ENCODE measurements at regions not wholly inside any gene's neighbourhood (a gene's known extent, or its start where the extent isn't known, plus 50 kb on each side); places are given as distances from the start of the nearest gene placed in this dataset.
"Not testable (repeated sequence)": the region's sequence is repeated elsewhere in the genome, so short reads cannot be mapped to it uniquely, and the experiment has no call there.

GRCh38 chr5:176073996-176074571 is 106.0 kb upstream of the THOC3 start:
- H3K36me3 ChIP-seq (ENCODE audit: control insufficient read depth, insufficient read depth, low read length); intact Hi-C loops (cut with micrococcal nuclease); DNase-seq (ENCODE audit: extremely low read depth in 1 of 4, low spot score in 3 of 4); H3K9ac ChIP-seq (ENCODE audit: insufficient read depth in 1 of 2, low read depth in 2 of 2, low read length in 2 of 2); H3K9me3 ChIP-seq (replicated peaks; ENCODE audit: control insufficient read depth, insufficient read depth, low read depth, low read length); H3K4me2 ChIP-seq (ENCODE audit: insufficient read depth, low read length); CTCF ChIA-PET (ENCODE audit: low intra/inter-chr PET ratio); H3K79me2 ChIP-seq (ENCODE audit: control insufficient read depth, insufficient read depth, low read length); POLR2A ChIA-PET; in situ Hi-C loops (cut with MboI); H3K9me1 ChIP-seq (ENCODE audit: control insufficient read depth, insufficient read depth, low read length); H3K4me1 ChIP-seq (replicated peaks in 1 of 2; ENCODE audit: control insufficient read depth in 2 of 2, insufficient read depth in 2 of 2, low read length in 2 of 2); H3K27ac ChIP-seq (ENCODE audit: extremely low read depth, low read depth, low read length); H2AFZ ChIP-seq (ENCODE audit: low read depth, low read length); ATAC-seq; H3K4me3 ChIP-seq; FAIRE-seq; BruUV-seq (replicated peaks); H4K20me1 ChIP-seq (replicated peaks; ENCODE audit: control insufficient read depth, insufficient read depth, low read length); H3K27me3 ChIP-seq (ENCODE audit: control insufficient read depth in 2 of 2, insufficient read depth in 2 of 2, low read length in 2 of 2): not testable (repeated sequence)
- WGBS (ENCODE audit: insufficient coverage, low coverage, missing lambda C conversion rate) = 6% methylated on average over 1 of the region's 9 CpGs

DNA sequence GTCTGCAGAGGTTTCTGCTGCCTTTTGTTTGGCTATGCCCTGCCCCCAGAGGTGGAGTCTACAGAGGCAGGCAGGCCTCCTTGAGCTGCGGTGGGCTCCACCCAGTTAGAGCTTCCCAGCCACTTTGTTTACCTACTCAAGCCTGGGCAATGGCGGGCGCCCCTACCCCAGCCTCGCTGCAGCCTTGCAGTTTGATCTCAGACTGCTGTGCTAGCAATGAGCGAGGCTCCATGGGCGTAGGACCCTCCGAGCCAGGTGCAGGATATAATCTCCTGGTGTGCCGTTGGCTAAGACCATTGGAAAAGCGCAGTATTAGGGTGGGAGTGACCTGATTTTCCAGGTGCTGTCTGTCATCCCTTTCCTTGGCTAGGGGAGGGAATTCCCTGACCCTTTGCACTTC is 115.6 kb upstream of the THOC3 start:
- DNase-seq (ENCODE audit: extremely low read depth in 1 of 4, low spot score in 3 of 4); CTCF ChIA-PET (ENCODE audit: low intra/inter-chr PET ratio); H3K9ac ChIP-seq (ENCODE audit: insufficient read depth in 1 of 2, low read depth in 2 of 2, low read length in 2 of 2); ATAC-seq; H3K27ac ChIP-seq (ENCODE audit: extremely low read depth, low read depth, low read length); in situ Hi-C loops (cut with MboI); intact Hi-C loops (cut with micrococcal nuclease); H4K20me1 ChIP-seq (replicated peaks; ENCODE audit: control insufficient read depth, insufficient read depth, low read length); H3K79me2 ChIP-seq (ENCODE audit: control insufficient read depth, insufficient read depth, low read length); H3K36me3 ChIP-seq (ENCODE audit: control insufficient read depth, insufficient read depth, low read length); H3K27me3 ChIP-seq (ENCODE audit: control insufficient read depth in 2 of 2, insufficient read depth in 2 of 2, low read length in 2 of 2); H3K9me3 ChIP-seq (replicated peaks; ENCODE audit: control insufficient read depth, insufficient read depth, low read depth, low read length); H3K4me1 ChIP-seq (replicated peaks in 1 of 2; ENCODE audit: control insufficient read depth in 2 of 2, insufficient read depth in 2 of 2, low read length in 2 of 2); H3K4me3 ChIP-seq; H3K4me2 ChIP-seq (ENCODE audit: insufficient read depth, low read length); H3K9me1 ChIP-seq (ENCODE audit: control insufficient read depth, insufficient read depth, low read length); POLR2A ChIA-PET; H2AFZ ChIP-seq (ENCODE audit: low read depth, low read length); FAIRE-seq; BruUV-seq (replicated peaks): not testable (repeated sequence)
- 3% methylated on average over 3 of the region's 9 CpGs for WGBS (ENCODE audit: insufficient coverage, low coverage, missing lambda C conversion rate)

DNA sequence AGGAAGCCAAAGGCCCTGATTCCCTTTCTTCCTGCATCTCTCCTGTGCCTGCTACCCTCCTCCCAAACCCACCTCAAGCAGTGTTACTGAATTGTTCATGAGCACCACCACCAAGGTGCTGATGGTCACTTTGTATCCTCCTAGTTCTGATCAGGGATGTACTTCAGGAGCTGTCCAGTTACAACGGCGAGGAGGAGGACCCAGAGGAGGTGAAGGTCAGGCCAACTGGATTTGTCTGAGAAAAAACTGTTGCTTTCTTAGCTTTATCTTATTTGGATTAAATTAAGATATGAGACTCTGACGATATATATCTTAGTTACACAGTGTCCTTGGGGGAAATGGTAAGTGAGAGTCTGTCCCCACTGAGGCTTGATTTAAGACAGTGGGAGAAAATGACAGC is 135.0 kb upstream of the THOC3 start:
- H3K36me3 ChIP-seq (ENCODE audit: control insufficient read depth, insufficient read depth, low read length); H4K20me1 ChIP-seq (replicated peaks; ENCODE audit: control insufficient read depth, insufficient read depth, low read length); H3K4me2 ChIP-seq (ENCODE audit: insufficient read depth, low read length); H3K9me1 ChIP-seq (ENCODE audit: control insufficient read depth, insufficient read depth, low read length); BruUV-seq (replicated peaks); POLR2A ChIA-PET; H3K9ac ChIP-seq (ENCODE audit: insufficient read depth in 1 of 2, low read depth in 2 of 2, low read length in 2 of 2); H3K27ac ChIP-seq (ENCODE audit: extremely low read depth, low read depth, low read length); H3K79me2 ChIP-seq (ENCODE audit: control insufficient read depth, insufficient read depth, low read length); H2AFZ ChIP-seq (ENCODE audit: low read depth, low read length); H3K9me3 ChIP-seq (replicated peaks; ENCODE audit: control insufficient read depth, insufficient read depth, low read depth, low read length); H3K4me3 ChIP-seq; ATAC-seq; intact Hi-C loops (cut with micrococcal nuclease); in situ Hi-C loops (cut with MboI); FAIRE-seq; H3K4me1 ChIP-seq (replicated peaks in 1 of 2; ENCODE audit: control insufficient read depth in 2 of 2, insufficient read depth in 2 of 2, low read length in 2 of 2); DNase-seq (ENCODE audit: extremely low read depth in 1 of 4, low spot score in 3 of 4); CTCF ChIA-PET (ENCODE audit: low intra/inter-chr PET ratio); H3K27me3 ChIP-seq (ENCODE audit: control insufficient read depth in 2 of 2, insufficient read depth in 2 of 2, low read length in 2 of 2): not testable (repeated sequence)
- 0% methylated on average over 3 of the region's 3 CpGs for WGBS (ENCODE audit: insufficient coverage, low coverage, missing lambda C conversion rate)

DNA sequence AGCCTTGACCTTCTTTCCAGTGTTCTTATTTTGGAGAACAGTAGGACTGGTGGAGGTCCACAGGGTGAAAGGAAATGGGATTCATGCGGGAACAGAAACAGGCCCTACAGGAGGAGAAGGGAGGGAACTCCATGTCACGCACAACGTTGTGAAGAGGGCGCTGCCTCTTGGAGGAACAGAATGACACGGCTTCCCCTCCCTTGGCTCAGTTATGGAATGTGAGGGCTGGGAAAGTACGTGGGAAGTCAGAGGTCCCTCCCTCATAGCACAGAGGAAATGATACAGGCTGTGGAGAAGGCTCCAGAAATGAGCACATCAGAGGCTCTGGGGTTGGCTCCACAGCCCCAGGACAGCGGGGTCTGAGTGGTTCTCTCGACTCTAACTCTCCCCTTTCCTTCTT is 125.3 kb upstream of the SIMC1 start:
- DNase-seq (ENCODE audit: extremely low read depth in 1 of 4, low spot score in 3 of 4); H3K9ac ChIP-seq (ENCODE audit: insufficient read depth in 1 of 2, low read depth in 2 of 2, low read length in 2 of 2); POLR2A ChIA-PET; H3K36me3 ChIP-seq (ENCODE audit: control insufficient read depth, insufficient read depth, low read length); H3K4me2 ChIP-seq (ENCODE audit: insufficient read depth, low read length); H4K20me1 ChIP-seq (replicated peaks; ENCODE audit: control insufficient read depth, insufficient read depth, low read length); FAIRE-seq; H3K79me2 ChIP-seq (ENCODE audit: control insufficient read depth, insufficient read depth, low read length); H3K27me3 ChIP-seq (ENCODE audit: control insufficient read depth in 2 of 2, insufficient read depth in 2 of 2, low read length in 2 of 2); H2AFZ ChIP-seq (ENCODE audit: low read depth, low read length); BruUV-seq (replicated peaks); intact Hi-C loops (cut with micrococcal nuclease); H3K27ac ChIP-seq (ENCODE audit: extremely low read depth, low read depth, low read length); H3K4me3 ChIP-seq; CTCF ChIA-PET (ENCODE audit: low intra/inter-chr PET ratio); H3K4me1 ChIP-seq (replicated peaks in 1 of 2; ENCODE audit: control insufficient read depth in 2 of 2, insufficient read depth in 2 of 2, low read length in 2 of 2); H3K9me3 ChIP-seq (replicated peaks; ENCODE audit: control insufficient read depth, insufficient read depth, low read depth, low read length); H3K9me1 ChIP-seq (ENCODE audit: control insufficient read depth, insufficient read depth, low read length); in situ Hi-C loops (cut with MboI); ATAC-seq: not testable (repeated sequence)
- no CpG with 5 or more reads among the region's 8 CpGs for WGBS (ENCODE audit: insufficient coverage, low coverage, missing lambda C conversion rate)
